COLO668 (cell line): ENCODE measurements at regions not wholly inside any gene's neighbourhood (a gene's known extent, or its start where the extent isn't known, plus 50 kb on each side); places are given as distances from the start of the nearest gene placed in this dataset.
"Not testable (repeated sequence)": the region's sequence is repeated elsewhere in the genome, so short reads cannot be mapped to it uniquely, and the experiment has no call there.

ENCODE experiments used
- DNase-seq: peaks from one replicate; lab custom pipeline; 2025; ENCODE audit not compliant: unreplicated experiment; lab: John Stamatoyannopoulos, UW

DNA sequence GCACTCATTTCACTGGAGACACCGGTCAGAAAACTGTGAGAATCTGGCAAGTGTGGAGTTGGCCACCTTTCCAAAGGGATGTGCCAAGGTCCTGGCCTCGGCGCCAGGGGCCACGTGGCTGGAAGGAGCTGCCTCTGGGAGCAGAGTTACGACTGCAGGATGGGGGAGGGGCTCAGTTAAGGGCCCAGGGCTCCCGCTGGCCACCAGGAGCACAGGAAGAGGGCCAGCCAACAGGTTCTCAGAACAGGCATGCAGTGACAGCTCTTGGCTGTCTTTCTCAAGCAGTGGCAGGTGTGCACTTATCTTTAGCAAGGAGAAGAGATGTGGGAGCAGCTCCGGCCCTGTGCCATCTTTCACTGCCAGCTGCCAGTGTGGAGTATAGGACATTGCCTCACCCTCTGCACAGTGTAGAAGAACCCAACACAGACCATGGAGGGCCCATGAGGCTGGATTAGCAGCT is 115.9 kb upstream of the RBPJ start:
- peak; percentile 11 for DNase-seq

DNA sequence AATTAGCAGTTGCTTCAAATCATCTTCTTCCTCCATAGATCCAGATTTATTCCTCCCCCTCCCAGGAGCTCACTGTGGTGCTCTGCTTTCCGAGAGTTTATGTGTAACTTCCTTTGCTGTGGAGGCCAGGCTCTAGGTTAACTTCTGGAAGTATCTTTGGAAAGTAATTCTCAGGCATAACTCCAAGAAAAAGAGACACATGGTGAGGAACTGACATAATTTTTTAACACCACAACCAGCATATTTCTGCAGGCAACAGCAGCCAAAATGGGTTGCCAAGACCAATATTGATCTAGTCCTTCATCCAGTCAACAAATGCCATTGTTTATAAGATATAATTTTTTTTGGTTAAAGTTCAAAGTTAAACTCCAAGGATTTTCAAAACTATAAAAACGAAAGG is 114.5 kb upstream of the RBPJ start:
- DNase-seq = no peak

DNA sequence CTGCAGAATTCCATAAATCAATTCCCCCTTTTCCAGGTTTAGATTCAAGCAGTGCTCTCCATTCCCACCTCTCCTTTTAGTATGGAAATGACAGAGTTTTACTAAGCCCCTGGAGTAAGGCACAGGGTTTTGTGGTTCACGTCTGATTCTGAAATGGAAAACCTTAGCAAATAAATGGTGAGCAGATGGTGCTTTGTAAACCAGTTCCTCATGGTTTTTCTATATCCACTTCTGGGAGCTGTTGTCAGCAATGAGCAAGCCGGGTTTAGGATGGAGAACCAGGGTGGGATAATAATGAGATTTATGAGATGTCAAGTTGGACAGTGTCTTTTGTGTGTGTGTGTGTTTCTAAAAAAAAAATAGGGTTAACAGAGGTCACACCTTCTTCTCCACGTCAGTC is 113.8 kb upstream of the RBPJ start:
- DNase-seq = peak; percentile 42

DNA sequence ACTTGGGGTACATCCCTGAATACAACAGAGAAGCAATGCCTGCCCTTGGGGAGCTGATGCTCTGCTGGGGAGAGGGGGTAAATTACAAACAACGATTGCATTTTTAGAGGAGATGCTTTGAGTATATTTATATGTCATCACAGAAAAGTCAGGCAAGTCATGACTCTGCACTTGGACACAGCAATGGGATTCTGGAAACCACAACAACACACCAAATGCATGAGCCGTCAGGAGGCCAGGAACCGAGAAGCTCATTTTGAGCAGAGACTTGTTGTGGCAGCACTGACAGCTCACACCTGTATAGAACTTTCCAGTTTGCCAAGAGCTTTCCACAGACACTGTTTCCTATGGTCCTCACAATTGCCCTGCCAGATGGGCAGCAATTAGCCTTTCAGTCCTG is 113.2 kb upstream of the RBPJ start:
- no peak for DNase-seq

DNA sequence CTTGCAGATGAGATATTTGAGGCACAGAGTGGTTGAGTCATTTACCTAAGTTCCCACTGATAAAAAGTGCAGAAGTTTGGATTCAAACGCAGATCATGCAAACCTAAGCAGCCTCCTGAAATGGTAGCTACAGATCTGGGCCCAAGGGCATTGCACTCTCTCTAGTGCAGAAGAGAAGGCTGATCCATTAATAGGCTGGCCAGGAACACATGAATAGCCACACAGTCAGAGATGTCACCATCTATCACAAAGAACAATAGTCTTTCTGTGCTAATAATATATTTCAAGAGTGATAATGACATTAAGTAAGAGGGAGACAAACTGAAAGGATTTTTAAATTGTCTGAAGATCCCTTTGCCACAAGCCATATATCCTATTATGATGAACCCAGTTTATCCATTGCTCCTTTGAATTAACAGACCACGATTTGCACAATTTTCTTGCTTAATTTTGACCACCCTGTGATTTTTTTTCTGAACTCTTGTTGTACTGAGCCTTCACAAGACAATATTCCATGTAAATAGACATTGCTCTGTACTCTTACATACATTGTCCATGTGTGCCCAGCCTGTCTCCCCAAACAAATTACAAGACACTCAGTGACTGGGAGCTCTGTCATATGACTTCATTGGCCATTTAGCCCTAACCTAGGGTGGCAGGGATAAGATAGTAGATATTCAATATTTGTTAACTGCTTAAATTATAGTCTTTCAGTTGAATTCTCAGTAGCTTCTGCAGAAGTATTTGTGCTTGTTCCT is 112.4 kb upstream of the RBPJ start:
- no peak for DNase-seq

DNA sequence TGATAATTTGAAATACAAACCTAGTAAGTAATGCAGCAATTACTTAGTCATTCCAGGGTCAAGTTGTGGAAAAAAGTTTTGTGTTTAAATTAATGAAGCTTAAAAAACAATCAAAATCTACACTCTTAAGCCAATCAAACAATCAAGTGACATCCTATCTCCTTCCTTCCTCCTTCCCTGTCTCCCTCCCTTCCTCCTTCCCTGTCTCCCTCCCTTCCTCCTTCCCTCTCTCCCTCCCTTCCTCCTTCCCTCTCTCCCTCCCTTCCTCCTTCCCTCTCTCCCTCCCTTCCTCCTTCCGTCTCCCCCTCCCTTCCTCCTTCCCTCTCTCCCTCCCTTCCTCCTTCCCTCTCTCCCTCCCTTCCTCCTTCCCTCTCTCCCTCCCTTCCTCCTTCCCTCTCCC is 111.4 kb upstream of the RBPJ start:
- not testable (repeated sequence) for DNase-seq

DNA sequence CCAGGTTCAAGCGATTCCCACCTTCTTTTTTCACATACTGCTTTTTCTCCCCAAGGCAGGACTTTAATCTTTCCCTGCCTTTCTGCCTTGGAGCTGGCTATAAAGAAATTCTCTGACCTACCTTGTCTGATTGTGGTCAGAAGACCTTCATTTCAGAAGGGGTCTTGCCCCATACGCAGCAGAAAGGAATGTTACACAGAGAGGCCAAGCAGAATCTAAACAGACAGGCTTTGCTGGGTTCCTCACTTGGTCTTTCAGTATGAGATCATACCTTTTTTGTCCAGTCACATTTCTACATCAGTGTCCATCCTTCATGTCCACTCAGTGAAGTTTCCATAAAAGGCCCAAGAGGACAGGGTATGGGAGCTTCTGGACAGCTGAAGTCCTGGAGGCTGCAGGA is 108.3 kb upstream of the RBPJ start:
- DNase-seq = no peak

DNA sequence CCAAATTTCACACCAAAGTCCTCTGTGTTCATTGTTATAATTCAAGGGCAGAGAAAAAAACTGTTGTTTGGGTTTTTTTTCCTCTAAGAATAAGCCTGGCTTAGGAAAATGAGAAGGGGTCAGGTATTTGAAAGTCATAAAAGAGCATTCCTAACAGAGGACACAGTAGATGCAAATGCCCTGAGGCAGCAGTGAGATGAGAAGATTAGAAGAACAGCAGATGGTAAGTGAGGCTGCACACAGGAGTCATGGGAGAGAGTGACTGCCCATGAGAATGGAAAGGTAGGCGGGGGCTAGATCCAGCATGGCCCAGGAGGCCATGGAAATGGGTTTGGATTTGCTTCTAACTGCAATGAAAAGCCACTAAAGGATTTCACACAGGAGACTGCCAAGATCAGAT is 107.5 kb upstream of the RBPJ start:
- DNase-seq = no peak

DNA sequence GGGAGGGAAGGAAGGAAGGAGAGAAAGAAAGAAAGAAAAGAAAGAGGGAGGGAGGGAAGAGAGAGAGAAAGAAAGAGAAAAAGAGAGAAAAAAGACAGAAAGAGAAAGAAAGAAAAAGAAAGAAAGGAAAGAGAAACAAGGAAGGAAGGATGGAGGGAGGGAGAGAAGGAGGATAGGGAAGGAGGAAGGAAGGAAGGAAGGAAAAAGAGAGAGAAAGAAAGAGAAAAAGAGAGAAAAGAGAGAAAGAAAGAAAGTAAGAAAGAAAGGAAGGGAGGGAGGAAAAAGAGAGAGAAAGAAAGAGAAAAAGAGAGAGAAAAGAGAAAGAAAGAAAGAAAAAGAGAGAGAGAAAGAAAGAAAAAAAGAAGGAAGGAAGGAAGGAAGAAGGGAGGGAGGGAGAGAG is 105.8 kb upstream of the RBPJ start:
- no peak for DNase-seq

DNA sequence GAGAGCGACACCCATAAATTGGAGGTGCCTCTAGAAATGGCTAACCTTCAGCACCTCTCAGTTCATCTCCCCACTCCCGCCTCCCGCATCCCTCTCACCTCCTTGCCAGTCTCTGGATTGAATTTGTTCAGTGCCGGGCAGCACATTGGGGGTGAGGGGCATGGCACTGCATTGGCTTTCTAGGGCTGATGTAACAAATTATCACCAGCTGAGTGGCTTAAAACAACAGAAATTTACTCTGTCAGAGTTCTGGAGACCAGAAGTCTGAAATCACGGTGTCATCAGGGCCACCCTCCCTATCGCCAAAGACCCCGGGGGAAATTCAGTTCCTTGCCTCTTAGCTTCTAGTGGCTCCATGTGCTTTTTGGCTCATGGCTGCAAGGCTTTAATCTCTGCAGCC is 105.1 kb upstream of the RBPJ start:
- no peak for DNase-seq

DNA sequence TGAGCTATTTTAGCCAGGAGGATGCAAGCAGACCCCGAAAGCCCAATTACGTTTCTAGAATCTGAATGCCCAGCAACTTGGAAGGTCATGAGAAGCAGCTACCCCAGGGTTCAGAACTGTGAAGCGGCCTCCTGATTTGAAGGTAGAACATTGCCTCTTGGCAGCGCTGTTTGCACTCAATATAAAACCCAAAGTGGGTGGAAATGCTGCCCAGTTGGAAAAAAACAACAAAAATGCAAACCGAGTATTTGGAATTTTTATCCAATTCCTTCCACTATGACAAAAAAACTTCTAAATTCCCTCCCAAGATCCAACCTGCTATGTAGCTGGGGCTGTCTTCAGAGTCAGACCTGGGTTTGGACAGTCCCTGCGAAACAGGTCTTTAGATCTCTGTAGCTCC is 103.3 kb upstream of the RBPJ start:
- no peak for DNase-seq

DNA sequence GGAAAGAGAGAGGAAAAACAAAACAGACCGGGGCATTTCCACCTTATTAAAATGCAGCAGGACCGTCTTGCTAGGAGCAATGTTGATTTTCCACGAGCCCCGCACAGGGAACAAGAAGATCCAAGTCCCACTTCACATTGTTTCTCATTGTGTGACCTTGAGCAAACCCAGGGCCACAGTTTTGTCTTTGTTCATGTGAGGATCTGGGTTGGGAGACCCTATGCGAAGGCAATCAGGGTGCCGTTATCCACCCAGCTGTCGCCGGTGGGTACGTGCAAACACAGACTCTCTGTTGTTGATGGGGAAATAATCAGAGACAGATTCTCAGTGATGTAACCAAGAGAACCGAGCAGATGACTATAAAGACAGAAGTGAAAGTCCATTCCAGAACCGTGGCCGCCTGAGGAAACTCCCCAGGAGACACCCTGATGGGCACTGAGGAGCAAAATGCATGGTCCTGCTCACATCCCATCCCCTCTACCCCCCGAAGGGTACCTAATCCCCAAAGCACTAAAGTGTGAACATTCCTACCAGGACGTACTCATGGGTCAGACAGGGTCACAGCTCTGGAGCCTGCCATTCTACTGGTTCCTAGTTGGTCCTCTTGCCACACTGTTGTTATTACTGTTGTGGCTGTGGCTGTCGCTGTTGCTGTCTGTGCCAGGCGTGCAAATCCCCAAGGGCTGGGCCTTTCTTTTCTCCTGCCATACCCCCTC is 102.7 kb upstream of the RBPJ start:
- no peak for DNase-seq

DNA sequence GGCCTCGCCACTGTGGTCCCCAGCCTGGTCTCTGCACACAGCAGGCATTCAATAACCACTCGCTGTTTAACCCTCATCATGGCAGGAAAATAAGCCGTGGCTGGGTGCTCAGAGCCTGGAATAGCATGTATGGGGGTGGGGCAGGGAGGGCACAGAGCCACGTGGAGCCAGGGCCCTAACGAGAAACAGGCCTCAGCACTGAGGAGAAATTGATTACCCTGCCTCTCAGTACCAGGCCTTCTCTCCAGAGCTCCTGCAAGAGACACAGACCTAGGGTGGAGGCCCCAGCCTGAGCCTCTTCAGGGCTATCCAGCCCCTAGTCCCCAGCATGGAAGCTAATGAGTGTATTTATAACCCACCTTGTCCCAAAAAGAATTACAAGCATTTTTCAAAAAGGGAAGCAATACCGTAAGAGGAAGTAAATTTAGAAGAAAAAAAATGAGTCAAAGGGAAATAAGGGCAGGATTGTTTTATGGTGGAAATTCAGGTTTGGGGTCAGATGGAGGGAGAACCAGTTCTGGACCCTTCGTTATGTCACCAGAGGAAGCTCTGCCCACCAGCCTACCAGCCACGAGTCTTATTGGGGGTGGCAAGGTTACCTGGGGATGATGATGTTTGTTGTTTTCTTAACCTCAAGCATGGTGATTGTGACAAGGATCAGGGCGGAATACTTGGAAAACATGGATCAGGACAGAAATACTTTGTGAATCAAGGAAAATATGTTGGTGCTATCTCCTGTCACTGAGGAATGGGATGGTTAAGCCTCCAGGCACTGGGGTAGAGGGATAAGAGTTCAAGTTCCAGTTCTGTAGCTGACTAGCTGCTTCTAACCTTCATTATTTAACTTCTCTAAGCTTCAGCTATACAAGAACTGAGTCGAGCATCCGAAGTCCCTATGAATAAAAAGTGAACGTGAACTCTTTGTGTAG is 101.9 kb upstream of the RBPJ start:
- no peak for DNase-seq

DNA sequence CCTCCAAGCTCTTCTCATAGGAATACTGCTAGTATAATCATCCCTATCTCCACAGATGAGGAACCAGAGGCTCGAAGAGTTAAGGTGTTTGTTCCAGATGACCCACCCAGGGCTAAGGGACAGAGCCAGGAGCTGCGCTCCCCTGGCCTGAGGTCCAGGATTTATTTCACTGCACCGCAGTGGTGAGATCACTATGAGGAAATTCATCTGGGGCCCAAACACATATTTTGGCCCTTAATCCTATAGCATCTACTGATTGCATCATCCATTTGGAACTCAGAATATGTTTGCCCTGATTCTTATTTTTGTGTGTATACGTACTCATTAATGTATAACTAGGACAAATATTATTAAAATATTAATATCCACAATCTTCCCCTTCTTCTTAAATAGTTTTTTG is 100.1 kb upstream of the RBPJ start:
- no peak for DNase-seq

DNA sequence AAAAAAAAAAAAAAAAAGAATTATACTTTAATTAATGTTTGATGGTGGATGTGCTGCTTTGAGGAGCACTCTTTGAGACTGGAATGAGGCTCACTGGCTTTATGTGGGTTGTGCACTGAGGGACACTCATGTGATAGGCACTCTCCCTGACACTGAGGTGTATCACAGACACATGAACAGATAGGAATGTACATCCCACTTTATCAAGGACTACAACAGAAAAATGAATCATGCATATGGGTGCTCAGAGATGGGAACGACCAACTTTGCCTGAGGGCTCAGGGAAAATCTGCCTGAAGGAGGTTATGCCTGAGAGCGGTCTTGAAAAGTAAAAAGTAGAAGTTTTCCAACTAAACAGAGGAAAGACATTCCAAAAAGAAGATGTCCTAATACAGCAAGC is 97.7 kb upstream of the RBPJ start:
- no peak for DNase-seq

DNA sequence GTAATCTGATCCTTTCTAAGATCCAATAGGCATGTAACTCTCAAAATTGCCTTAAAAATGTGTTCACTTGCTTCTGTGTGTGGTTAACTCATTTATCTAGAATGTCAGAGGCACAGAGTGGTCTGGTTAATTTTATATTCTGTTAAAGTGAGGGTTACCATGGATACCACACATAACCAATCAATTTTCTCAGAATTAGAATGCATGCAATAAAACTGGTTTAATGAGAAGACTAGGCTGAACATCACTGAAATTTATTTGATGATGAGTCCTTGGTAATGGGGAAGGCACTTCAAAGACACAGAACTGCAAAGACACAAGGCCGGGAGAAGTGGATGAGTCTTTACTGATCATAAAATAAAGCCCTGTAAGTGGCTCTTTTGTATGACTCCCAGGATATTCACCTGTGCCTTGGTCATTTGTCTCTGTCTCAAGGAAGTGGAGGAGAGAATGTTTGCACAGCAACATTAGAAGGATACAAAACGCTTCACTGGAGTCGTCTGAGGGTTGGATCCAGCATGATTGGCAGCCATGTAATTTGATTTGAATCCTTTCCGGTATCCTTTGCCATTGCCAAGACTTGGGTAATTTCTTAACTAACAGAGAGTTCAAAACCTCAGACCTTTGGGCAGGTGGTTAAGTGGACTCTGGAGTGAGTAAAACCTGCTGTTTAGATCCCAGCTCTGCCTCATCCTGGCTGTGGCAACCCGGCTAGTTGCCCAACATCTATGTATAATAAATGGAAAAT is 94.0 kb upstream of the RBPJ start:
- no peak for DNase-seq

DNA sequence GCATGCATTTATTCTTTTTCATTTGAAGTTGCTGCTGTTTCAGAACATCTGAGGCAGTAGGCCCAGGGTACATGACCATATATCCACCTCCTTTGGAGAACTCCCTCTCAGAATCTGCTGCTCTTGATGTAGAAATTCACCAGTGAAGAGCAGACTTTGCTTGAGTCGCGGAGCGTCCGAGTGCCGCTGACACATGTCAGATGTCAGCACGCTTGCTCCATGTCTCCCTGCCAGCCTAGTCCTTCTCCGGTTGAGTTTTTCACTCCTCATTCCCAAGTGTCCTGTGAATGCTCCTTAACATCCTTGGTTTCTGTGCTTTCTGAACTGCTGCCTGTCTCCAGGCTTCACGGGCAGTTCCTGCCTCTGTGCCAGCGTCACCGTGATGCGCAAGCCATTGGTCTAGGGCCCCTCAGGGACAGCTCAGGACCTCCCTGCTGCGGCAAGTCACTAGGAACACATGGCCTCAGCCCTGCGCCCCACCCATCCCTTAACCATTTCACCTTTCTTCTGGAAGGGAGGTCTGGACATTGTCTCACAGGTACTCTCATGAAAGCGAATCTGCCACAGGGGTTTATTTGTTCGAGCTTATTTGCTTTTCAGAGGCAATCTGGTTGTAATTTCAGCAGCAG is 93.1 kb upstream of the RBPJ start:
- DNase-seq = no peak

DNA sequence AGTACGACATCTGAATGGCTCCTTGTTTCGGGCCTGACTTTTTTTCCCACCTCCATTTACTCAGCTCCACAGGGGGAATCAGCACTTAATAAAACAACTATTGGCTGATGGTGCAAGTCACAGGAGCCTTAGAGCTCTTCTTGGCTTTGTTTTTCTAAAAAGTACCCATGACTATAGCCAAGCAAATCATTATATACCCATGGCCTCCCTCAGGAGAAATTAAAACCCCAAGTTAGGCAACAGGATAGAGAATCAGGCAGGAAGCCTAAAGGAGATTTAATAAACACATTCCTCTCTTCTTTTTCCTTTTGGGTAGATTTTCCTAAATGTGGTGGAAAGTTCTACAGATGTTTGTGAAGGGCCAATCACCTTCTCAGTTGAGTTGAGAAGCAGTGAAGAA is 91.9 kb upstream of the RBPJ start:
- no peak for DNase-seq

DNA sequence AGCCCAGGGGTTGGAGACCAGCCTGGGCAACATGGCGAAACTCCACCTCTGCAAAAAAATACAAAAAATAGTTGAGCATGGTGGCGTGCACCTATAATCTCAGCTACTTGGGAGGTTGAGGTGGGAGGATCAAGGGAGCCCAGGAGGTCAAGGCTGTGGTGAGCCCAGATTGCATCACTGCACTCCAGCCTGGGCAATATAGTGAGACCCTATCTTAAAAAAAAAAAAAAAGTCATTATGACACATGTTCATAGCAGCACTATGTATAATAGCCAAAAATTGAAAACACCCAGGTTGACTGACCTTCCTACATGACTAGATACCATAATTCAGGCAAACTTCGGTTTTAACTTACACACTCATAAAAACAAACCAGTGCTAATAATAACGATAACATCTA is 90.8 kb upstream of the RBPJ start:
- no peak for DNase-seq

DNA sequence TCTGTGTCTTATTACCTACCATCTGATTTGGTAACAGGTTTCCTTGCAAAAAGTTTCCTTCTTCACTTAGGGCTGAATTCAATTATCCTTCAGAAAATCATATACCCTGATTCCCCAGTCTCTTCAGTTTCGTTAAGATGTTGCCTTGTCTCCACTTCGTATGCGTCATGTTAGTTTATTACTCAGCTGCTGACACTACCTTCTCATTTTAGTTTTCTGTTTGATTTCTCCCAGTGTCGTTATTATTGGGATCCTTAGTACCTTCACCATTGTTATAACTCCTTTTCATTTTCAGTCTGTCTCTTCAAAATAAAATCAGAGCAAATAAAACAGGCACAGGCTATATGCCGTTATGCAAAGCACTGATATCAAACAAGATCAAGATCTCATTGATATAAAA is 87.5 kb upstream of the RBPJ start:
- DNase-seq = no peak

DNA sequence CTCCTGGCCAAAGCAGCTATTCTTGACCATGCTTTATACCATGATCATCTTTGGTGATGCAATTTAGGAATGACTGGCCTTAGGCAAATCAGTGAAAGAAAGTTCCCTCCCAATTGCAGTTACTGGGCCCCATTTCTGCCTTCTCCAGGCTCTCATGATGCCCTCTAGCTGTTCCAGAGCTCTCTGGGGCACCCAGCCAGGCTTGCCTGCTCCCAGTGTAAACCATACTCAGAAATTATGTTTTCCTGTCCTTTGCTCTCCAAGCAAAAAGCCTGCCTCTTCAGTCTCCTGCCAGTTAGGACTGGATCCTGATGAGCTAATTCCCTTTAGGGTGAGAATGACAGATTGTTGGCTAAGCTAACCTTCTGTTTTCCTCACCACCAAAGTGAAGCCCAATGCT is 85.3 kb upstream of the RBPJ start:
- DNase-seq = peak; percentile 34
